ENCODE measurements at regions not wholly inside any gene's neighbourhood (a gene's known extent, or its start where the extent isn't known, plus 50 kb on each side); places are given as distances from the start of the nearest gene placed in this dataset.

DNA sequence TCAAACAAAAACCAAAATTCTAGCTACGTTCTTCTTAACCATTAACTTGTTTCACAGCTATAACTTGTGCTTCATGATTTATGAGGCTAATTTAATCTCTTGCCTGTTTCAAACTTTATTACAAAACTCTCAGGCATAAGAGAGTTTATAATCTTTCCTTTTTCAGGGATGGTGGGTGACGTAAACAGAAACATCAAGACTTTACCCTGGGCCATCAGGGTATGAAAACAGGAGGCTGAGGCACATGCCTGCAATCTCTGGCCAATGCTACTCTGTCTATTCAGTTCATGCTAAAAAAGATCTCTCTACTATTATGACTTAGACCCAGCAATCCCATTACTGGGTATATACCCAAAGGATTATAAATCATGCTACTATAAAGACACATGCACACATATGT lies 55.9 kb upstream of the VWC2 start:
- DNase-seq (ENCODE audit: low read depth, low spot score) (no peak), ATAC-seq (no peak)
- intact Hi-C loops (cut with micrococcal nuclease), result no loop called here
- no peaks in the 10 kb centered on the region for H3K36me3 ChIP-seq (ENCODE audit: control insufficient read depth in 1 of 2, insufficient read depth in 2 of 2, low read length in 2 of 2)
- ChIA-PET RAD21 (ENCODE audit: low non-redundant PET in 1 of 2, low total read pairs in 2 of 2, uncharacterized antibody in 2 of 2, unreplicated experiment in 2 of 2) (no interaction called here), POLR2A (no interaction called here), CTCF (no interaction called here)
- no peak overlapping the region for H3K9ac ChIP-seq (ENCODE audit: low read length)
- H2AFZ ChIP-seq (ENCODE audit: low read depth, low read length, poor library complexity, severe bottlenecking), result no peak overlapping the region
- no peak overlapping the region for H3K27ac ChIP-seq (ENCODE audit: low read depth, low read length)
- BruUV-seq (replicated peaks), result no TSS peak
- H3K4me1 ChIP-seq (ENCODE audit: control insufficient read depth in 1 of 2, insufficient read depth in 2 of 2, low read length in 2 of 2), result no peaks in the 10 kb centered on the region
- H4K20me1 ChIP-seq (ENCODE audit: insufficient read depth), result no peaks in the 10 kb centered on the region
- TF ChIP-seq, protein P1, sequence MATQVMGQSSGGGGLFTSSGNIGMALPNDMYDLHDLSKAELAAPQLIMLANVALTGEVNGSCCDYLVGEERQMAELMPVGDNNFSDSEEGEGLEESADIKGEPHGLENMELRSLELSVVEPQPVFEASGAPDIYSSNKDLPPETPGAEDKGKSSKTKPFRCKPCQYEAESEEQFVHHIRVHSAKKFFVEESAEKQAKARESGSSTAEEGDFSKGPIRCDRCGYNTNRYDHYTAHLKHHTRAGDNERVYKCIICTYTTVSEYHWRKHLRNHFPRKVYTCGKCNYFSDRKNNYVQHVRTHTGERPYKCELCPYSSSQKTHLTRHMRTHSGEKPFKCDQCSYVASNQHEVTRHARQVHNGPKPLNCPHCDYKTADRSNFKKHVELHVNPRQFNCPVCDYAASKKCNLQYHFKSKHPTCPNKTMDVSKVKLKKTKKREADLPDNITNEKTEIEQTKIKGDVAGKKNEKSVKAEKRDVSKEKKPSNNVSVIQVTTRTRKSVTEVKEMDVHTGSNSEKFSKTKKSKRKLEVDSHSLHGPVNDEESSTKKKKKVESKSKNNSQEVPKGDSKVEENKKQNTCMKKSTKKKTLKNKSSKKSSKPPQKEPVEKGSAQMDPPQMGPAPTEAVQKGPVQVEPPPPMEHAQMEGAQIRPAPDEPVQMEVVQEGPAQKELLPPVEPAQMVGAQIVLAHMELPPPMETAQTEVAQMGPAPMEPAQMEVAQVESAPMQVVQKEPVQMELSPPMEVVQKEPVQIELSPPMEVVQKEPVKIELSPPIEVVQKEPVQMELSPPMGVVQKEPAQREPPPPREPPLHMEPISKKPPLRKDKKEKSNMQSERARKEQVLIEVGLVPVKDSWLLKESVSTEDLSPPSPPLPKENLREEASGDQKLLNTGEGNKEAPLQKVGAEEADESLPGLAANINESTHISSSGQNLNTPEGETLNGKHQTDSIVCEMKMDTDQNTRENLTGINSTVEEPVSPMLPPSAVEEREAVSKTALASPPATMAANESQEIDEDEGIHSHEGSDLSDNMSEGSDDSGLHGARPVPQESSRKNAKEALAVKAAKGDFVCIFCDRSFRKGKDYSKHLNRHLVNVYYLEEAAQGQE (IDR thresholded peaks at IDR 0.05; ENCODE audit: low read depth), result no peak
- TF ChIP-seq CBX3 (IDR thresholded peaks at IDR 0.05; ENCODE audit: low read depth) (no peak), POLR2AphosphoS5 (IDR thresholded peaks at IDR 0.05; ENCODE audit: low read depth, low read length) (no peak), POLR2A (IDR thresholded peaks at IDR 0.05; ENCODE audit: borderline replicate concordance, extremely low read depth, insufficient read depth, insufficient read length) (no peak), RAD21 (IDR thresholded peaks at IDR 0.05; ENCODE audit: low read depth) (no peak), EZH2phosphoT487 (IDR thresholded peaks at IDR 0.05; ENCODE audit: borderline replicate concordance) (no peak), ELF1 (IDR thresholded peaks at IDR 0.05; ENCODE audit: borderline replicate concordance, low read depth) (no peak)
- TF ChIP-seq, protein P2, sequence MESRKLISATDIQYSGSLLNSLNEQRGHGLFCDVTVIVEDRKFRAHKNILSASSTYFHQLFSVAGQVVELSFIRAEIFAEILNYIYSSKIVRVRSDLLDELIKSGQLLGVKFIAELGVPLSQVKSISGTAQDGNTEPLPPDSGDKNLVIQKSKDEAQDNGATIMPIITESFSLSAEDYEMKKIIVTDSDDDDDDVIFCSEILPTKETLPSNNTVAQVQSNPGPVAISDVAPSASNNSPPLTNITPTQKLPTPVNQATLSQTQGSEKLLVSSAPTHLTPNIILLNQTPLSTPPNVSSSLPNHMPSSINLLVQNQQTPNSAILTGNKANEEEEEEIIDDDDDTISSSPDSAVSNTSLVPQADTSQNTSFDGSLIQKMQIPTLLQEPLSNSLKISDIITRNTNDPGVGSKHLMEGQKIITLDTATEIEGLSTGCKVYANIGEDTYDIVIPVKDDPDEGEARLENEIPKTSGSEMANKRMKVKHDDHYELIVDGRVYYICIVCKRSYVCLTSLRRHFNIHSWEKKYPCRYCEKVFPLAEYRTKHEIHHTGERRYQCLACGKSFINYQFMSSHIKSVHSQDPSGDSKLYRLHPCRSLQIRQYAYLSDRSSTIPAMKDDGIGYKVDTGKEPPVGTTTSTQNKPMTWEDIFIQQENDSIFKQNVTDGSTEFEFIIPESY (IDR thresholded peaks at IDR 0.05; ENCODE audit: extremely low read depth, insufficient replicate concordance, low read length), result no peak
- TF ChIP-seq, protein P3, sequence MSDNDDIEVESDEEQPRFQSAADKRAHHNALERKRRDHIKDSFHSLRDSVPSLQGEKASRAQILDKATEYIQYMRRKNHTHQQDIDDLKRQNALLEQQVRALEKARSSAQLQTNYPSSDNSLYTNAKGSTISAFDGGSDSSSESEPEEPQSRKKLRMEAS (IDR thresholded peaks at IDR 0.05), result no peak
- TF ChIP-seq, protein P4, sequence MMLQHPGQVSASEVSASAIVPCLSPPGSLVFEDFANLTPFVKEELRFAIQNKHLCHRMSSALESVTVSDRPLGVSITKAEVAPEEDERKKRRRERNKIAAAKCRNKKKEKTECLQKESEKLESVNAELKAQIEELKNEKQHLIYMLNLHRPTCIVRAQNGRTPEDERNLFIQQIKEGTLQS (IDR thresholded peaks at IDR 0.05), result no peak
- no peaks in the 10 kb centered on the region for H3K79me2 ChIP-seq (ENCODE audit: insufficient read depth, low read length)
- H3K9me2 ChIP-seq (ENCODE audit: insufficient read depth), result no peaks in the 10 kb centered on the region
- no peaks in the 10 kb centered on the region for H3K27me3 ChIP-seq (ENCODE audit: insufficient read depth, low read length)
- H3K9me3 ChIP-seq (ENCODE audit: control insufficient read depth in 1 of 2, insufficient read depth in 1 of 2, low read depth in 1 of 2, low read length in 2 of 2), result peaks cover 0 to 10% of the 10 kb centered on the region in 2 experiments; a peak in 2 of 4 replicates
- no peak overlapping the region for H3K4me3 ChIP-seq (replicated peaks in 1 of 2; ENCODE audit: low read depth in 1 of 2, low read length in 2 of 2)
- H3K4me2 ChIP-seq (ENCODE audit: low read length), result no peak overlapping the region
